Bronchial epithelial cell (primary cell): ENCODE measurements at regions not wholly inside any gene's neighbourhood (a gene's known extent, or its start where the extent isn't known, plus 50 kb on each side); places are given as distances from the start of the nearest gene placed in this dataset.

Experiments
- DNase-seq: peaks from one replicate; pipeline ENCODE4 v3.0.0-alpha.2; 2010; ENCODE audit warnings: low read depth
- FAIRE-seq: peaks from 2 replicates; lab custom pipeline; 2011; peaks lifted over from hg19 to GRCh38; lab: Jason Lieb, UNC
- H3K27me3 ChIP-seq: 2 replicates; pipeline ENCODE4 v1.5.1; 2011; ENCODE audit warnings: low read length; ENCODE audit not compliant: control insufficient read depth, insufficient read depth
- H3K36me3 ChIP-seq: 2 replicates; pipeline ENCODE4 v1.5.1; 2011; ENCODE audit warnings: low read length; ENCODE audit not compliant: control insufficient read depth, insufficient read depth
- H3K4me3 ChIP-seq: 2 replicates; pipeline ENCODE4 v1.5.1; 2011; ENCODE audit warnings: mild to moderate bottlenecking, low read depth, low read length, control low read depth
- TF ChIP-seq, protein P1 (sequence below): IDR thresholded peaks from 2 replicates; pipeline ENCODE4 v1.5.1; 2011; ENCODE audit warnings: mild to moderate bottlenecking, moderate library complexity, low read length, control low read depth, inconsistent platforms; ENCODE audit not compliant: insufficient read depth, severe bottlenecking

GRCh38 chr1:87179076-87179810, 149.4 kb upstream of the LMO4 start:
- TF ChIP-seq, protein P1, sequence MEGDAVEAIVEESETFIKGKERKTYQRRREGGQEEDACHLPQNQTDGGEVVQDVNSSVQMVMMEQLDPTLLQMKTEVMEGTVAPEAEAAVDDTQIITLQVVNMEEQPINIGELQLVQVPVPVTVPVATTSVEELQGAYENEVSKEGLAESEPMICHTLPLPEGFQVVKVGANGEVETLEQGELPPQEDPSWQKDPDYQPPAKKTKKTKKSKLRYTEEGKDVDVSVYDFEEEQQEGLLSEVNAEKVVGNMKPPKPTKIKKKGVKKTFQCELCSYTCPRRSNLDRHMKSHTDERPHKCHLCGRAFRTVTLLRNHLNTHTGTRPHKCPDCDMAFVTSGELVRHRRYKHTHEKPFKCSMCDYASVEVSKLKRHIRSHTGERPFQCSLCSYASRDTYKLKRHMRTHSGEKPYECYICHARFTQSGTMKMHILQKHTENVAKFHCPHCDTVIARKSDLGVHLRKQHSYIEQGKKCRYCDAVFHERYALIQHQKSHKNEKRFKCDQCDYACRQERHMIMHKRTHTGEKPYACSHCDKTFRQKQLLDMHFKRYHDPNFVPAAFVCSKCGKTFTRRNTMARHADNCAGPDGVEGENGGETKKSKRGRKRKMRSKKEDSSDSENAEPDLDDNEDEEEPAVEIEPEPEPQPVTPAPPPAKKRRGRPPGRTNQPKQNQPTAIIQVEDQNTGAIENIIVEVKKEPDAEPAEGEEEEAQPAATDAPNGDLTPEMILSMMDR = no peak
- no peaks in the 10 kb centered on the region for H3K36me3 ChIP-seq
- FAIRE-seq = no peak
- no peak for DNase-seq
- no peaks in the 10 kb centered on the region for H3K27me3 ChIP-seq
- no peak overlapping the region for H3K4me3 ChIP-seq

DNA sequence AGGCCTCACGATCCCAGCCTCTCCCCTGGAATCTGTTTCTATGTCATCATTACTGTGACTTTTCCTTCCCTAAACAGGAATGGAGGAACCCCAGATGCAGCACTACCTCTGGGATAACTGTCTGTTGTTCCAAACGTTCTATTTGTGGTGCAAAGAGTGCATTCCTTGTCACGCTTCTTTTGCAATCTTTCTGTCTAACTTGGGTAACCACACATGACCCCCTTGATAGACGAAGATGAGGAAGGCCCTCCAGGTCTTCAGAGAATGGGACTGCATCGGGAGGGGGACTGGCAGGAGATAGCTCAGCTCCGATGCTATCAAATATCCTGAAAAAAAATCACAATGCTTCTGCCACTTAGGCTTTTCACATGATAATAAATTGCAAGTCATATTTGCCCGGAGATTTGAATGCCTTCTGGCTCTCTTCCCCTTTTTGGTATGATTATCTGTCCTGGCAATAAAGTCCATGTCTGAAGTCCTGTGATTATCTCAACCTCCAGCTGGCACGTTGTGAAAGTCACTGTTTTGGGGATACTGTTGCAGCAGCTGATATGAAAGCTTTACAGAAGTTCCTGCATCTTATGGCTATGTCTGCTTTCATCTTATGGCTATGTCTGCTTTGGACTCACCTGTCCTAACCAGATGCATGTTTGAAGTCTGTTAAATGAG, 148.7 kb upstream of the LMO4 start:
- no peak for FAIRE-seq
- no peak overlapping the region for H3K4me3 ChIP-seq
- TF ChIP-seq, protein P1 = no peak
- H3K36me3 ChIP-seq = no peaks in the 10 kb centered on the region
- no peak for DNase-seq
- H3K27me3 ChIP-seq = peaks cover 2% of the 10 kb centered on the region

GRCh38 chr1:87180682-87181081, 148.0 kb upstream of the LMO4 start:
- no peaks in the 10 kb centered on the region for H3K36me3 ChIP-seq
- H3K4me3 ChIP-seq = no peak overlapping the region
- H3K27me3 ChIP-seq = peaks cover 2% of the 10 kb centered on the region
- no peak for FAIRE-seq
- TF ChIP-seq, protein P1 = no peak
- DNase-seq = no peak

GRCh38 chr1:87182611-87183010, 146.1 kb upstream of the LMO4 start:
- FAIRE-seq (no peak), DNase-seq (peak; percentile 38)
- H3K4me3 ChIP-seq = no peak overlapping the region
- H3K36me3 ChIP-seq = no peaks in the 10 kb centered on the region
- TF ChIP-seq, protein P1 = no peak
- H3K27me3 ChIP-seq = peaks cover 2% of the 10 kb centered on the region

- Histone ChIP-seq H3K27me3 (peaks cover 2% of the 10 kb centered on the region), H3K36me3 (no peaks in the 10 kb centered on the region), H3K4me3 (no peak overlapping the region)
- no peak for DNase-seq
- FAIRE-seq = no peak
- TF ChIP-seq, protein P1 = no peak
These were observed 143.6 kb upstream of the LMO4 start for GRCh38 chr1:87185077-87185476.
